Smooth muscle cell (in vitro differentiated cells): ENCODE measurements at regions not wholly inside any gene's neighbourhood (a gene's known extent, or its start where the extent isn't known, plus 50 kb on each side); places are given as distances from the start of the nearest gene placed in this dataset.

Experiments
- DNase-seq: peaks from one replicate; lab custom pipeline; 2025; ENCODE audit not compliant: unreplicated experiment; lab: John Stamatoyannopoulos, UW
- H2AFZ ChIP-seq: fragments of 200-600 bp; sonication (generic); 2 replicates; pipeline ENCODE4 v1.6.0; 2016; ENCODE audit warnings: antibody characterized with exemption, low read depth, mild to moderate bottlenecking
- H3F3A ChIP-seq: fragments of 200-600 bp; sonication (generic); 2 replicates; pipeline ENCODE4 v1.6.0; 2017; ENCODE audit warnings: antibody characterized with exemption, low read depth
- H3K27ac ChIP-seq: fragments of 200-600 bp; sonication (generic); 2 replicates; pipeline ENCODE4 v1.5.1; 2016; ENCODE audit warnings: low read depth, mild to moderate bottlenecking
- H3K27me3 ChIP-seq: fragments of 200-600 bp; sonication (generic); 2 replicates; pipeline ENCODE4 v1.6.1; 2016; ENCODE audit warnings: low read depth, mild to moderate bottlenecking
- H3K36me3 ChIP-seq: fragments of 200-600 bp; sonication (generic); 2 replicates; pipeline ENCODE4 v1.5.1; 2016; ENCODE audit warnings: low read depth
- H3K4me1 ChIP-seq: fragments of 200-600 bp; sonication (generic); 2 replicates; pipeline ENCODE4 v1.5.1; 2016; ENCODE audit warnings: low read depth
- H3K4me2 ChIP-seq: fragments of 200-600 bp; sonication (generic); 2 replicates; pipeline ENCODE4 v1.6.0; 2016; ENCODE audit warnings: mild to moderate bottlenecking
- H3K4me3 ChIP-seq: fragments of 200-600 bp; sonication (generic); 2 replicates; pipeline ENCODE4 v1.5.1; 2016; ENCODE audit warnings: mild to moderate bottlenecking
- H3K79me2 ChIP-seq: fragments of 200-600 bp; sonication (generic); 2 replicates; pipeline ENCODE4 v1.6.0; 2016; ENCODE audit warnings: low read depth, mild to moderate bottlenecking
- H3K9ac ChIP-seq: fragments of 200-600 bp; sonication (generic); 2 replicates; pipeline ENCODE4 v1.6.0; 2016; ENCODE audit warnings: low read depth
- H3K9me3 ChIP-seq: fragments of 200-600 bp; sonication (generic); replicated peaks from 2 replicates; pipeline ENCODE4 v1.5.1; 2016; ENCODE audit warnings: low read depth
- H4K20me1 ChIP-seq: fragments of 200-600 bp; sonication (generic); 2 replicates; pipeline ENCODE4 v1.6.0; 2016; ENCODE audit warnings: low read depth
- WGBS: methylation state at CpG from one replicate; pipeline ENCODE4 v1.1.7; 2016; ENCODE audit warnings: low lambda C conversion rate; 5-methylcytosine and 5-hydroxymethylcytosine counted together
- TF ChIP-seq, protein P1 (sequence below): fragments of 200-600 bp; sonication (generic); IDR thresholded peaks from 2 replicates; pipeline ENCODE4 v1.5.1; 2017; ENCODE audit warnings: borderline replicate concordance, mild to moderate bottlenecking, antibody characterized with exemption; ENCODE audit not compliant: insufficient read depth, poor library complexity, severe bottlenecking

DNA sequence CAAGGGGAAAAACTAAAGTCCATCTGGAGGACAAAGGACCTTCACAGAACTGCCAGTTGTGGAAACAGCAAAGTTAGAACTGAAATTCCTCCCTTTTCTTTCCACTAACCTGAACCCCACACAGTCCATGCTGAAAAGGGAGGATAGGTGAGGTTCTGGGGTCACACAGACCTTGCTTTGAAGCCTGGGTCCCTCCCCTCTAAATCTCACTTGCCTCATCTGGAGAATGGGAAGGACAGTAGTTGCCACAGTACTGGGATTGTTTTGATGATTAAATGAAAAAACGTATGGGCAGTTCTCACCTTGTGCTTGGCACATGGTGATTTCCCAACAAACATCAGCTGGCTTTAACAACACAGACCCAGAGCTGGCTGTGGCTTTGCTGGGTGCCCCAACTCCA is 166.4 kb upstream of the LRIG1 start:
- Histone ChIP-seq H3K36me3 (no peaks in the 10 kb centered on the region), H4K20me1 (no peaks in the 10 kb centered on the region), H3K27me3 (no peaks in the 10 kb centered on the region), H3K4me2 (no peak overlapping the region), H3F3A (no peaks in the 10 kb centered on the region), H3K4me1 (no peaks in the 10 kb centered on the region), H3K9me3 (no peaks in the 10 kb centered on the region), H3K27ac (no peak overlapping the region), H3K4me3 (no peak overlapping the region), H3K79me2 (no peaks in the 10 kb centered on the region), H2AFZ (no peak overlapping the region), H3K9ac (no peak overlapping the region)
- no peak for DNase-seq
- TF ChIP-seq, protein P1, sequence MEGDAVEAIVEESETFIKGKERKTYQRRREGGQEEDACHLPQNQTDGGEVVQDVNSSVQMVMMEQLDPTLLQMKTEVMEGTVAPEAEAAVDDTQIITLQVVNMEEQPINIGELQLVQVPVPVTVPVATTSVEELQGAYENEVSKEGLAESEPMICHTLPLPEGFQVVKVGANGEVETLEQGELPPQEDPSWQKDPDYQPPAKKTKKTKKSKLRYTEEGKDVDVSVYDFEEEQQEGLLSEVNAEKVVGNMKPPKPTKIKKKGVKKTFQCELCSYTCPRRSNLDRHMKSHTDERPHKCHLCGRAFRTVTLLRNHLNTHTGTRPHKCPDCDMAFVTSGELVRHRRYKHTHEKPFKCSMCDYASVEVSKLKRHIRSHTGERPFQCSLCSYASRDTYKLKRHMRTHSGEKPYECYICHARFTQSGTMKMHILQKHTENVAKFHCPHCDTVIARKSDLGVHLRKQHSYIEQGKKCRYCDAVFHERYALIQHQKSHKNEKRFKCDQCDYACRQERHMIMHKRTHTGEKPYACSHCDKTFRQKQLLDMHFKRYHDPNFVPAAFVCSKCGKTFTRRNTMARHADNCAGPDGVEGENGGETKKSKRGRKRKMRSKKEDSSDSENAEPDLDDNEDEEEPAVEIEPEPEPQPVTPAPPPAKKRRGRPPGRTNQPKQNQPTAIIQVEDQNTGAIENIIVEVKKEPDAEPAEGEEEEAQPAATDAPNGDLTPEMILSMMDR, result no peak
- 73% methylated on average over 1 of the region's 1 CpG for WGBS

DNA sequence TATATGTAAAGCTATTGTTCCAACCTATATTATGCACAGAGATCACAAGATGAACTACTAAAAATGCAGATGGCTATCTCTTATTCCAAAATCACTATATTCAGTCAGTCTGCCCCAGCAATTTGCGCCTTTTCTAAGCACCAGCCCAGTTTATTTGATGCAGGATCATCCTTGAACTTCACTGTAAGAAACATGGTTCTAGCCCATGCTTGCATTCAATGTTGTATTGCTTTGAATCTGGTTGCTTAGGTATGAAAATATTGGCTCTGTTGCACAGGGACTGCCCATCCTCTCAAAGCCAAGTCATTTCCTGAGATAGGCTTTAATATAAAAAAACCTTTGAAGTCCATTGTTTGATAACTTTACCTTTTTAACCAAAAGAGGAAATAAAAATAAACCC is 170.5 kb upstream of the LRIG1 start:
- Histone ChIP-seq H3K27me3 (no peaks in the 10 kb centered on the region), H3K9me3 (no peaks in the 10 kb centered on the region), H3K36me3 (no peaks in the 10 kb centered on the region), H3K9ac (no peak overlapping the region), H3K27ac (no peak overlapping the region), H3K4me2 (no peak overlapping the region), H3K79me2 (no peaks in the 10 kb centered on the region), H2AFZ (no peak overlapping the region), H3F3A (no peaks in the 10 kb centered on the region), H4K20me1 (no peaks in the 10 kb centered on the region), H3K4me3 (no peak overlapping the region), H3K4me1 (no peaks in the 10 kb centered on the region)
- no peak for DNase-seq
- TF ChIP-seq, protein P1, result no peak
- 97% methylated on average over 1 of the region's 1 CpG for WGBS

DNA sequence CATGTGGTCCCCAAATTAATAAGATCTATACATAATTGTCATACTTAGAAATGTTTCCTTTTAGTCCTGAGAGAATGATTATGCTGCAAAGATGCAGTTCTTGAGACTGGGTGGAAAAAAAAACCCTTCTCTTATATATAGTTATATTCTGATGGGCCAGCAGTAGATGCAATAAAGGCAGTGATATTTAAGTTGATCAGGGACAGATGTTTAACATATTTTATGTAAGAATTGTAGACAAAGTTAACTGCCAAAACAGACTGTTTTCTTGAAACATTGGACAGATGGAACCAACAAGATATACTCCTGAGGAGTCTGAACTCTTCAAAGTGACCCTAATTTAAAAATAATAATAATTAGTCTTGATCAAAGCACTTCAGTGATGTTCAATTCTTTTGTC is 172.0 kb upstream of the LRIG1 start:
- Histone ChIP-seq H3F3A (no peaks in the 10 kb centered on the region), H3K9ac (no peak overlapping the region), H3K27me3 (no peaks in the 10 kb centered on the region), H3K9me3 (no peaks in the 10 kb centered on the region), H3K4me1 (no peaks in the 10 kb centered on the region), H2AFZ (peak overlapping the region; percentile 73), H3K36me3 (no peaks in the 10 kb centered on the region), H3K27ac (no peak overlapping the region), H3K4me3 (no peak overlapping the region), H3K79me2 (no peaks in the 10 kb centered on the region), H4K20me1 (no peaks in the 10 kb centered on the region), H3K4me2 (peak overlapping the region; percentile 36)
- no peak for DNase-seq
- TF ChIP-seq, protein P1, result no peak

DNA sequence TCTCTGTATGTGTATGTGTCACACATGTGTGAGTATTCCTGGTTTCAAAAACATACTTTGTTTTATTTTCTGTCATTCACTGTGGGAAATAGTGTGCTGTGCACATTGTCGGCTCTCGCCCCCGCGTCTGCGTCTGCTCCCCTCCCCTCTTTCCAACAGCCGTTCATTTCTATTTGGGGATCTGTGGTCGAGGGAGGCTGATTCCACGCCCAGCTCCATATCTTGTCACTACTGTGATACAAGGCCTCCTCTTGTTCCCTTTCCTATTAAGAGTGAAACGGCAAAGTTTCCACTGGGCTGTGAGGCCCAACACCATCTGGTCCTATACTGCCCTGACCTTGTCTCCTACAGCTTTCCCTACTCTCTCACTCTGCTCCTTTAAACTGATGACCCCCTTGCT is 172.5 kb upstream of the LRIG1 start:
- H3K9me3 ChIP-seq, result no peaks in the 10 kb centered on the region
- H3K79me2 ChIP-seq, result no peaks in the 10 kb centered on the region
- peak overlapping the region; percentile 36 for H3K4me2 ChIP-seq
- H2AFZ ChIP-seq, result peak overlapping the region; percentile 73
- TF ChIP-seq, protein P1, result no peak
- H3K4me1 ChIP-seq, result no peaks in the 10 kb centered on the region
- H3K4me3 ChIP-seq, result no peak overlapping the region
- H3K27me3 ChIP-seq, result no peaks in the 10 kb centered on the region
- WGBS, result 54% methylated on average over 9 of the region's 9 CpGs
- no peaks in the 10 kb centered on the region for H3K36me3 ChIP-seq
- no peak for DNase-seq
- no peaks in the 10 kb centered on the region for H4K20me1 ChIP-seq
- H3K27ac ChIP-seq, result no peak overlapping the region
- no peak overlapping the region for H3K9ac ChIP-seq
- H3F3A ChIP-seq, result no peaks in the 10 kb centered on the region
